ENCODE measurements at regions not wholly inside any gene's neighbourhood (a gene's known extent, or its start where the extent isn't known, plus 50 kb on each side); places are given as distances from the start of the nearest gene placed in this dataset.
"Not testable (repeated sequence)": the region's sequence is repeated elsewhere in the genome, so short reads cannot be mapped to it uniquely, and the experiment has no call there.

GRCh38 chr2:109690822-109691541 lies 76.8 kb downstream of the SOWAHC start:
- ATAC-seq (peak; percentile 84), DNase-seq (ENCODE audit: low spot score) (peak; percentile 84)

GRCh38 chr2:109692013-109692743 lies 78.0 kb downstream of the SOWAHC start:
- DNase-seq (ENCODE audit: low spot score): no peak
- no peak for ATAC-seq

- ATAC-seq: not testable (repeated sequence)
Observed at GRCh38 chr2:109692831-109693230, 78.7 kb downstream of the SOWAHC start.

GRCh38 chr2:109693292-109693691 lies 79.1 kb downstream of the SOWAHC start:
- DNase-seq (ENCODE audit: low spot score); ATAC-seq: not testable (repeated sequence)

More at GRCh38 chr2:109692831-109693230, 78.7 kb downstream of the SOWAHC start:
- DNase-seq (ENCODE audit: low spot score): not testable (repeated sequence)

- DNase-seq (ENCODE audit: low spot score): no peak
- ATAC-seq: peak; percentile 13
Observed at GRCh38 chr2:109694190-109694589, 80.0 kb downstream of the SOWAHC start.

GRCh38 chr2:109695290-109695689 lies 81.1 kb downstream of the SOWAHC start:
- DNase-seq (ENCODE audit: low spot score) (no peak), ATAC-seq (no peak)

GRCh38 chr2:109699646-109700045 lies 85.5 kb downstream of the SOWAHC start:
- DNase-seq (ENCODE audit: low spot score): no peak
- ATAC-seq: peak; percentile 41

- DNase-seq (ENCODE audit: low spot score): no peak
Observed at GRCh38 chr2:109700680-109701274, 86.6 kb downstream of the SOWAHC start.

GRCh38 chr2:109701362-109701761 lies 87.2 kb downstream of the SOWAHC start:
- no peak for DNase-seq (ENCODE audit: low spot score)
- ATAC-seq: no peak

More at GRCh38 chr2:109700680-109701274, 86.6 kb downstream of the SOWAHC start:
- ATAC-seq: no peak

- ATAC-seq (peak; percentile 56), DNase-seq (ENCODE audit: low spot score) (no peak)
Observed at GRCh38 chr2:109702250-109702985, 88.3 kb downstream of the SOWAHC start.

- peak; percentile 82 for ATAC-seq
Observed at GRCh38 chr2:109703077-109703476, 88.9 kb downstream of the SOWAHC start.

GRCh38 chr2:109703798-109704197 lies 89.6 kb downstream of the SOWAHC start:
- no peak for ATAC-seq
- DNase-seq (ENCODE audit: low spot score): no peak

More at GRCh38 chr2:109703077-109703476, 88.9 kb downstream of the SOWAHC start:
- no peak for DNase-seq (ENCODE audit: low spot score)

- ATAC-seq (no peak), DNase-seq (ENCODE audit: low spot score) (no peak)
Observed at GRCh38 chr2:109707281-109708147, 86.6 kb upstream of the RGPD5 start.

- ATAC-seq (no peak), DNase-seq (ENCODE audit: low spot score) (no peak)
Observed at GRCh38 chr2:109710505-109711229, 83.4 kb upstream of the RGPD5 start.

- DNase-seq (ENCODE audit: low spot score) (no peak), ATAC-seq (no peak)
Observed at GRCh38 chr2:109711230-109712122, 82.6 kb upstream of the RGPD5 start.

GRCh38 chr2:109712123-109712449 lies 82.0 kb upstream of the RGPD5 start:
- ATAC-seq: no peak
- no peak for DNase-seq (ENCODE audit: low spot score)

GRCh38 chr2:109712746-109713145 lies 81.4 kb upstream of the RGPD5 start:
- DNase-seq (ENCODE audit: low spot score) (no peak), ATAC-seq (no peak)

- DNase-seq (ENCODE audit: low spot score): peak; percentile 67
- ATAC-seq: peak; percentile 100
Observed at GRCh38 chr2:109715313-109715805, 78.7 kb upstream of the RGPD5 start.

Data from left lobe of liver (tissue), 2 donors.